Naive thymus-derived CD4-positive, alpha-beta T cell (primary cell): ENCODE measurements at regions not wholly inside any gene's neighbourhood (a gene's known extent, or its start where the extent isn't known, plus 50 kb on each side); places are given as distances from the start of the nearest gene placed in this dataset.
"Not testable (repeated sequence)": the region's sequence is repeated elsewhere in the genome, so short reads cannot be mapped to it uniquely, and the experiment has no call there.

Source experiments
- ATAC-seq: fragments of 150-1000 bp; cut with Tn5 transposase; 2 replicates; pipeline ENCODE4 v1.10.0; 2021; ENCODE audit warnings: mild to moderate bottlenecking, moderate library complexity
- CTCF ChIA-PET: fragments of 350-600 bp; sonication (Branson Sonifier 250); formaldehyde crosslinking; loops from one replicate; lab custom pipeline; 2021; ENCODE audit warnings: antibody characterized with exemption; lab: Charles Lee
- POLR2A ChIA-PET: fragments of 350-600 bp; sonication (Branson Sonifier 250); formaldehyde crosslinking; loops from one replicate; lab custom pipeline; 2021; ENCODE audit warnings: antibody characterized with exemption, inconsistent platforms; lab: Charles Lee
- DNase-seq, 9 donors: peaks; one replicate each; pipeline versions ENCODE4 v3.0.0 to v3.0.0-alpha.2; 2020 to 2022; ENCODE audit warnings: mixed read lengths in 1 of 9
- H3K27ac ChIP-seq: one replicate; pipeline ENCODE4 v1.7.0; 2013; ENCODE audit warnings: mild to moderate bottlenecking, low read depth, low read length, moderate library complexity
- H3K27me3 ChIP-seq, 2 donors: one replicate each; pipeline ENCODE4 v1.7.0; 2013; ENCODE audit warnings: low read length in 2 of 2, mild to moderate bottlenecking in 2 of 2, moderate library complexity in 2 of 2; ENCODE audit not compliant: control insufficient read depth in 2 of 2, insufficient read depth in 2 of 2
- H3K36me3 ChIP-seq, 3 experiments: 1 replicate in 2 of 3; 2 replicates in 1 of 3; pipeline ENCODE4 v1.7.0; 2013; ENCODE audit warnings: low read length in 3 of 3, mild to moderate bottlenecking in 3 of 3, moderate library complexity in 1 of 3; ENCODE audit not compliant: insufficient read depth in 3 of 3, control insufficient read depth in 2 of 3
- H3K4me1 ChIP-seq, 2 donors: one replicate each; pipeline ENCODE4 v1.7.0; 2013; ENCODE audit warnings: low read length in 2 of 2, mild to moderate bottlenecking in 2 of 2, moderate library complexity in 1 of 2; ENCODE audit not compliant: control insufficient read depth in 2 of 2, insufficient read depth in 2 of 2
- H3K4me3 ChIP-seq: 2 replicates; pipeline ENCODE4 v1.7.0; 2013; ENCODE audit warnings: mild to moderate bottlenecking, low read length
- H3K9me3 ChIP-seq, 3 experiments: 1 replicate in 2 of 3; 2 replicates in 1 of 3; pipeline ENCODE4 v1.7.0; 2013; ENCODE audit warnings: low read length in 3 of 3; ENCODE audit not compliant: control insufficient read depth in 2 of 3
- H3K27ac Mint-ChIP-seq, 9 donors: one replicate each; pipeline ENCODE4 v1.8.0; 2020 to 2022; ENCODE audit warnings: mixed read lengths in 9 of 9, mild to moderate bottlenecking in 8 of 9, moderate library complexity in 5 of 9, inconsistent platforms in 2 of 9
- H3K27me3 Mint-ChIP-seq, 5 donors: one replicate each; pipeline ENCODE4 v1.8.0; 2021 to 2022; ENCODE audit warnings: mixed read lengths in 5 of 5, mild to moderate bottlenecking in 1 of 5
- H3K36me3 Mint-ChIP-seq, 5 donors: one replicate each; pipeline ENCODE4 v1.8.0; 2020 to 2022; ENCODE audit warnings: mixed read lengths in 5 of 5, mild to moderate bottlenecking in 3 of 5, inconsistent platforms in 1 of 5
- H3K4me1 Mint-ChIP-seq, 7 donors: one replicate each; pipeline ENCODE4 v1.8.0; 2020 to 2022; ENCODE audit warnings: mixed read lengths in 7 of 7, mild to moderate bottlenecking in 3 of 7, inconsistent platforms in 1 of 7
- H3K4me3 Mint-ChIP-seq, 10 donors: one replicate each; pipeline ENCODE4 v1.8.0; 2020 to 2022; ENCODE audit warnings: mild to moderate bottlenecking in 10 of 10, mixed read lengths in 10 of 10, moderate library complexity in 6 of 10, inconsistent platforms in 2 of 10
- H3K9me3 Mint-ChIP-seq, 11 donors: one replicate each; pipeline ENCODE4 v1.8.0; 2020 to 2022; ENCODE audit warnings: mixed read lengths in 11 of 11, mild to moderate bottlenecking in 4 of 11, inconsistent platforms in 1 of 11, moderate library complexity in 1 of 11
- intact Hi-C, 2 donors: fragments of 100-400 bp; cut with micrococcal nuclease; formaldehyde crosslinking; loops; one replicate each; pipeline ENCODE4 v1.15.1; 2023

DNA sequence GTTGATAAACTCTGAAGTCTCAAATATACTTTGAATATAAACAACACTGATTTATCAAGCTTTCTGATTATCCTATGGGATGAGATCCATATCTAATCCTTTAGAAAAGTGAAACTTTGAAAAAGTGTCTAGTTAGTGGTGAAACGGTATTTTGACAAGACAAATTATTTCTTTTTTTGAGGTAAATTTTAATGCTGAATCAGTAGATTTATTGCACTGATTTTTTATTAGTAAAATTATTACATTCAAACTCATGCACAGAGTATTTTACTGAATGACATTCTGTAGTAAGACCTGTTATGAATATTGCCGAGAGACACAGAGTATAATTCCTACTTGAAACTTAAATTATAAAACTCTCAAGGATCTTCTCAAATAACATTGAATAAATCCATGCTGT is 679.1 kb upstream of the SPRY2 start:
- Histone ChIP-seq H3K9me3 (peaks cover 0 to 14% (median 0%) of the 10 kb centered on the region in 3 experiments), H3K27me3 (no peaks in the 10 kb centered on the region), H3K4me3 (no peak overlapping the region), H3K4me1 (no peaks in the 10 kb centered on the region), H3K27ac (no peak overlapping the region), H3K36me3 (no peaks in the 10 kb centered on the region)
- Mint-ChIP-seq H3K4me1 (no peaks in the 10 kb centered on the region), H3K27ac (no peak overlapping the region), H3K27me3 (no peaks in the 10 kb centered on the region), H3K36me3 (no peaks in the 10 kb centered on the region), H3K9me3 (peaks cover 0 to 30% (median 10%) of the 10 kb centered on the region in 11 donors), H3K4me3 (no peak overlapping the region)
- ATAC-seq, result no peak
- ChIA-PET POLR2A (no interaction called here), CTCF (no interaction called here)
- intact Hi-C loops, result no loop called here
- DNase-seq, result no peak

DNA sequence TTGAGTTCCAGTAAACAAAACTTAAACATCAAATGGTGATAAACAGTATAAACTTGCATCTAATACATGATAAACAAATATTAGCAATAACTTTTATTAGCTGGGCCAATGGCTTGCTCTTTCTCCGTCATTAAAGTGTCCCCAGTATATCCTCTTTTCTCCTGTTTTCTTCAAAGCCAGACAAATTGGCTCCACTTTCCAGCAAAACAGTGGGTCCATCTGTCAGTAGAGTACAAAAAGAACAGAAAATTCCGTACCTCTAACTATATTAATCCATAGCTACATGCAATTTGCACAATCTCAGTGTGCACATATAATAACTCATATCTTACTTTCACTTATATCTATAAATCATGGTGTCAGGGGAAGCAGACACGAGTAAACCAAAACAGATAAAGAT is 678.0 kb upstream of the SPRY2 start:
- Mint-ChIP-seq H3K4me3 (no peak overlapping the region), H3K27ac (no peak overlapping the region), H3K4me1 (no peaks in the 10 kb centered on the region), H3K36me3 (no peaks in the 10 kb centered on the region), H3K9me3 (peaks cover 0 to 38% (median 10%) of the 10 kb centered on the region in 11 donors), H3K27me3 (no peaks in the 10 kb centered on the region)
- intact Hi-C loops, result loop anchor here in 1 of 2 donors (5.0 kb wide), 1 partner anchor 677 kb away; the partner anchor contains the start of gene SPRY2
- ChIA-PET POLR2A (no interaction called here), CTCF (no interaction called here)
- peaks cover 0 to 14% (median 0%) of the 10 kb centered on the region in 3 experiments for H3K9me3 ChIP-seq
- H3K36me3 ChIP-seq, result no peaks in the 10 kb centered on the region
- H3K27ac ChIP-seq, result no peak overlapping the region
- DNase-seq, result no peak
- no peak for ATAC-seq
- H3K27me3 ChIP-seq, result no peaks in the 10 kb centered on the region
- H3K4me3 ChIP-seq, result no peak overlapping the region
- H3K4me1 ChIP-seq, result no peaks in the 10 kb centered on the region

DNA sequence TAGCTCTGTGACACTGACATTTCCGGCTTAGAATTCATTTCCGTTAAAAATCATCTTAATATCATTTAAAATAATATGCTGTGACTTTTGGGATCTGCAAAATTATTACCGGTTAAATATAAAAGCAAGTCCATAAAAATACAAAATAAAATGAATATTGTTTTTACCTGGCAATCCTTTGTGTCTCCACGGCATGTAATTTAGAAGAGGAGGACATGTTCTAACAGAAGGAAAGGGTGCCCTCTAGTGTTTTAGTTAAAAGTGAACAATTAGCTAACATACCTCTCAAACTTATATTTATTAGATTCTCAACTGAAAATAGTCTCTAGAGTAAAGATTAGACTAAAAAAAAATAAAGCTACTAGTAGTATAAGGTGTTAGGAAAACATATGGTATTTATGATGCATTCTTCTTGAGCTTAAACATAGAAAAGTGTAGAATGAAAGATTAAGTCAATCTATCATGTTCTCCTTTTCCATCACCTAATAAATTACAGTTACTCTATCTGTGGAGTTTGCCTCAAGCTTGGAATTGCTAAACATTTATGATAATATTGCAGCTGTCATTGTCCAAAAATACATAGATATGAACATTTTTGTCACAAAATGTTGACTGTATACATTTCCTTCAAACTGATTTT is 676.7 kb upstream of the SPRY2 start:
- ChIA-PET CTCF (no interaction called here), POLR2A (no interaction called here)
- intact Hi-C loops, result loop anchor here in 1 of 2 donors (1.0 to 5.0 kb wide), 2 partner anchors 38 to 675 kb away; partner anchors contain the start of gene SPRY2
- no peaks in the 10 kb centered on the region for H3K36me3 Mint-ChIP-seq
- H3K27me3 Mint-ChIP-seq, result no peaks in the 10 kb centered on the region
- Histone ChIP-seq H3K27me3 (no peaks in the 10 kb centered on the region), H3K4me3 (no peak overlapping the region), H3K27ac (no peak overlapping the region), H3K4me1 (no peaks in the 10 kb centered on the region), H3K9me3 (peaks cover 0 to 14% (median 0%) of the 10 kb centered on the region in 3 experiments), H3K36me3 (no peaks in the 10 kb centered on the region)
- H3K4me3 Mint-ChIP-seq, result no peak overlapping the region
- no peak for ATAC-seq
- no peak overlapping the region for H3K27ac Mint-ChIP-seq
- no peaks in the 10 kb centered on the region for H3K4me1 Mint-ChIP-seq
- DNase-seq, result peak in 2 of 9 donors; percentile 1 to 14
- H3K9me3 Mint-ChIP-seq, result peaks cover 0 to 26% (median 8%) of the 10 kb centered on the region in 11 donors

DNA sequence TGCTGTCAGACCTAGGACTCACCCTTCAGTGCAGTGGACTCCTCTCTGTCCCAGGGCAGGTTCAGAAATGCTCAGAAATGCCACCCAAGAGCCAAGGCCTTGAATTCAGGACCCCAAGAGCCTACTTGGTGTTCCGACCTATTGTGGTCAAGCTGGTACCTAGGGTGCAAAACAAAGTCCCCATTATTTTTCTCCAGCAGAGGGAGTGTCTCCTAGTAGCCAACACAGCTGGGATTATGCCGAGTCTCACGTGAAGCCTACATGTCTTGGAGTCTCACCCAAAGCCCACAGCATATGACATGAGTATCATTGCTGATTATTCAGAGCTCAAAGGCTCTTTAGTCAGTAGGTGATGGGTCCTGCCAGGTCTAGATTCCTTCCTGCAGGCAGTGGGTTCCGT is 671.1 kb upstream of the SPRY2 start:
- H3K36me3 Mint-ChIP-seq, result no peaks in the 10 kb centered on the region
- intact Hi-C loops, result no loop called here
- H3K27ac Mint-ChIP-seq, result no peak overlapping the region
- H3K36me3 ChIP-seq, result no peaks in the 10 kb centered on the region
- peaks cover 0 to 25% (median 9%) of the 10 kb centered on the region in 11 donors for H3K9me3 Mint-ChIP-seq
- no peak overlapping the region for H3K27ac ChIP-seq
- no peaks in the 10 kb centered on the region for H3K4me1 ChIP-seq
- H3K27me3 ChIP-seq, result no peaks in the 10 kb centered on the region
- H3K4me3 Mint-ChIP-seq, result no peak overlapping the region
- ATAC-seq (no peak), DNase-seq (no peak)
- no peaks in the 10 kb centered on the region for H3K27me3 Mint-ChIP-seq
- ChIA-PET CTCF (no interaction called here), POLR2A (no interaction called here)
- H3K9me3 ChIP-seq, result no peaks in the 10 kb centered on the region
- H3K4me1 Mint-ChIP-seq, result no peaks in the 10 kb centered on the region
- no peak overlapping the region for H3K4me3 ChIP-seq

DNA sequence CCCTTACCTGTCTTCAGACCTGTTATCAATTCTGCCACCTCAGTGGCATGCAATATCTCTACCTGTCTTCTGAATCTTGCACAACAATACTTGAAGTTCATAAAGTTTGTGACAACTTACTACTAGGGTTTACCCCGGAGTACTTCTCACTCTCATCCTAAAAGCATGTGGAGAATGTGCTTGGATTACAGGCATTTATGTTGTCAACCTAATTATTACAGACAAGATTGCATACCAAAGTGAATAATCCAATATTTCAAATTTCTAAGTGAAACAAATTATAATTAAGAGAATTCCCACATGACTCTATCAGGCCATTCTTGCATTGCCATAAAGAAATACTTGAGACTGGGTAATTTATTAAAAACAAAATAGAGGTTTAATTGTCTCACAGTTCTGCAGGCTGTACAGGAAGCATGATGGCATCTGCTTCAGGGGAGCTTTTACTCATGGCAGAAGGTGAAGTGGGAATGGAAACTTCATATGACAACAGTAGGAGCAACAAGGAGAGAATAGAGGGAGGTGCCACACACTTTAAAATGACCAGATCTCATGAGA is 661.0 kb upstream of the SPRY2 start:
- Mint-ChIP-seq H3K9me3 (peaks cover 0 to 14% (median 6%) of the 10 kb centered on the region in 11 donors), H3K27me3 (no peaks in the 10 kb centered on the region), H3K27ac (no peak overlapping the region), H3K4me3 (no peak overlapping the region), H3K36me3 (no peaks in the 10 kb centered on the region), H3K4me1 (no peaks in the 10 kb centered on the region)
- no peaks in the 10 kb centered on the region for H3K36me3 ChIP-seq
- H3K27ac ChIP-seq, result no peak overlapping the region
- no peak for ATAC-seq
- ChIA-PET POLR2A (no interaction called here), CTCF (no interaction called here)
- H3K27me3 ChIP-seq, result no peaks in the 10 kb centered on the region
- no peak for DNase-seq
- no peaks in the 10 kb centered on the region for H3K4me1 ChIP-seq
- intact Hi-C loops, result no loop called here
- no peak overlapping the region for H3K4me3 ChIP-seq
- H3K9me3 ChIP-seq, result no peaks in the 10 kb centered on the region

DNA sequence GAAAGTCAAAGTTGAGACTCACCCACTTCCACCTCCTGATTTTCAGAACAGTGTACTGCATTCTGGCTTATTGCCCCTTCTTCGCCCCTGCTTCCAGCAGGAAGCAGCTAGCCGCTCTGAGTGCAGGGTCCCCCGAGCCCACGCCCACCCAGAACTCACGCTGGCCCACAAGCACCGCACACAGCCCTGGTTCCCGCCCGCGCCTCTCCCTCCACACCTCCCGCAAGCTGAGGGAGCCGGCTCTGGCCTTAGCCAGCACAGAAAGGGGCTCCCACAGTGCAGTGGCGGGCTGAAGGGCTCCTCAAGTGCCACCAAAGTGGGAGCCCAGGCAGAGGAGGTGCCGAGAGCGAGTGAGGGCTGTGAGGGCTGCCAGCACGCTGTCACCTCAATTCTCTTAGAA is 657.7 kb upstream of the SPRY2 start:
- H3K27ac Mint-ChIP-seq, H3K9me3 ChIP-seq, H3K4me3 ChIP-seq, ATAC-seq, H3K36me3 ChIP-seq, intact Hi-C loops, H3K27me3 Mint-ChIP-seq, CTCF ChIA-PET, H3K27ac ChIP-seq, DNase-seq, H3K36me3 Mint-ChIP-seq, H3K4me3 Mint-ChIP-seq, H3K4me1 Mint-ChIP-seq, POLR2A ChIA-PET, H3K4me1 ChIP-seq, H3K27me3 ChIP-seq: not testable (repeated sequence)
- peaks cover 3 to 11% (median 4%) of the 10 kb centered on the region in 11 donors for H3K9me3 Mint-ChIP-seq

DNA sequence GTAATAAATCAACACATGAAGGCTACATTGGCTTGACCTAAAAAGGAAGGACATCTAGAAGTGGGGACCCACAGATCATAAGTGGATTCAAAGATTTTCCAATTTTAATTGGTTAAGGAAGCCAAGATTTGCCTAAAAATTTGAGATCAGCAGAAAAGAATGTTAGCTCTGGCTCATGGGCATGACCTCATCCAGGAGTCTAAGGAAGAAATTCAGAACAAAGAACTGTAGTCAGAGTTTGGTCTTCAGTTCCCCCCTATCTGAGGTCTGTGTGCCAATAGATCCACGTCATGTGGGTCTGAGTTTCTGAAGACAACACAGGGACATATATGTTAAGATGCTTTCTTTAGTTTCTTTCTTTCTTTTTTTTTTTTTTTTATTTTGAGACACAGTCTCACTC is 648.8 kb upstream of the SPRY2 start:
- Histone ChIP-seq H3K27ac (no peak overlapping the region), H3K27me3 (no peaks in the 10 kb centered on the region), H3K4me3 (no peak overlapping the region), H3K36me3 (no peaks in the 10 kb centered on the region), H3K4me1 (no peaks in the 10 kb centered on the region), H3K9me3 (no peaks in the 10 kb centered on the region)
- ATAC-seq (no peak), DNase-seq (no peak)
- no peak overlapping the region for H3K4me3 Mint-ChIP-seq
- H3K4me1 Mint-ChIP-seq, result no peaks in the 10 kb centered on the region
- peaks cover 0 to 3% (median 0%) of the 10 kb centered on the region in 5 donors for H3K36me3 Mint-ChIP-seq
- CTCF ChIA-PET, result interaction anchor here (0.6 kb wide), 1 partner anchor 723 kb away, joined by 3 read pairs; no protein-coding TSS in a partner anchor
- intact Hi-C loops, result no loop called here
- H3K27ac Mint-ChIP-seq, result no peak overlapping the region
- peaks cover 2 to 17% (median 9%) of the 10 kb centered on the region in 11 donors for H3K9me3 Mint-ChIP-seq
- H3K27me3 Mint-ChIP-seq, result no peaks in the 10 kb centered on the region
- POLR2A ChIA-PET, result no interaction called here
